HG03280 (cell line): ENCODE measurements at regions not wholly inside any gene's neighbourhood (a gene's known extent, or its start where the extent isn't known, plus 50 kb on each side); places are given as distances from the start of the nearest gene placed in this dataset.
"Not testable (repeated sequence)": the region's sequence is repeated elsewhere in the genome, so short reads cannot be mapped to it uniquely, and the experiment has no call there.

Source experiments
- ATAC-seq: cut with Tn5 transposase; IDR thresholded peaks from one replicate; pipeline ENCODE4 v1.9.1; 2021; ENCODE audit warnings: mild to moderate bottlenecking, moderate library complexity; ENCODE audit not compliant: unreplicated experiment

GRCh38 chr2:175832866-175833265 lies 169.2 kb downstream of the LNPK start:
- no peak for ATAC-seq

DNA sequence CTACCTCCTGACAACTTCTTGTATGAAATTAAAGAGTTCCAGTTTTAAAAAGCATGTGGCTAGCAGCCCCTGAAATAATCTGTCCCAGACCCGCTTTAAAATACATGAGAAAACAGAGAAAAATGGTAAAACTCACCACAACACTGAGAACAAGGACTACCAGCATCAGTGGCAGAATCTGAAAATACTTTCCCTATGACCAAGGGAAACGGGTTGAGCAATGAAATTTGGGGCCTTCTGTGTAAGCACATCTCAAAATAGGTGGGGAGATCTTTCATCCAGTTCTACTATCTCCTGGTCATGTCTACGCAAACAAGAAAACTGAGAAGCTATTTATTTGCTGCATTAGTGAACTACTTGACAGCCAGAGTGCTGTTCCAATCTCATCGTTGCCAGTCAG lies 172.3 kb downstream of the LNPK start:
- ATAC-seq = no peak

DNA sequence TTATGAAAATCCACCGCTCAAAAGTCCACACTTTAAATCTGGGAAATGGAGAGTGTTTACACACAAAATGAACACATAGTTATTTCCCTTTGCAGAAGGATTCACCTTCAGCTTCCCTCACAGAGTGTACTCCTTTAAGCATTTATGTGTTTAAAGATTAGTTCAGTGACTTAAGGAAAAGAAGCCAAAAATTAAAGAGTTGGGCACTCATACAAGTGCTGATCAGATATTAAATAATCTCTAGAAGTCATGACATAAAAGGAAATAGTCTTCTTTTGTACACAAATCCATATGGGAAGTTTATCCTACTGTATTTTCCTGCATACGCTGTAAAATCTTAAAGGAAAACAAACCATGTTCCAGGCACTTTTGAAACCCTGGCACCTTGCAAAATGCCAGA lies 174.2 kb downstream of the LNPK start:
- ATAC-seq = no peak

DNA sequence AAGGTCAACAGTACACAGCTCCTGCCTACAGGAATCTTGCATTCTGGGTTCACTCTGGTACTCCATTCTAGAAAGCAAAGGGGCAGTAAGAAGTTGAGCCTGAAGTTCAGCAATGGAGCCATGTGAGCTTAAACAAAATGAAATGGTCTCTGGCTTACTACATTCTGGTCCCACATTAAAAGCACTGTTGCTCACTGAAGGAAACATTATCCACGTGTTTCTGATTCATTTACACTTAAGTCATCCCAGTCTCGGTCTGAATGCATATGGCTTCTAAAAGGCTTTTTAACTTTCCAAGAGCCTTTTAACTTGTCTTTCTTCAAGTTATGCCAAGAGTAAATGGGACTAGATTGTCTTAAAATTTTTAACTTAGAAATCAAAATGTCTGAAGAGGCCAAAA lies 177.8 kb downstream of the LNPK start:
- no peak for ATAC-seq

DNA sequence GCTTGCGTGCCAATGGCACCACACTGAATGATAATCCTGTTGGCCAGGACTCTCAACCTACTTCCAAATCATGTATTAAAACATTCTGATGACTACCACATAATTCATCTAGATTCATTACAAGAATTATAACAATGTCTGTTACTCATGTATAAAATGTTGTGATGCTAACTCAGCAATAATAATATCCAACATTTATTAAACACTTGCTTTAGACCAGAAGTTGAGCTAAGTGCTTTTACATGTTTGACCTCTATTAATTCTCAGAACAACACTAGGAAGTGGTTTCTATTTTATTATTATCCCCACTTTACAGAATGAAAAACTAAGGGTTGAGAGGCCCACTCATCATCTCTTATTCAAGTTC lies 178.4 kb downstream of the LNPK start:
- ATAC-seq = no peak

DNA sequence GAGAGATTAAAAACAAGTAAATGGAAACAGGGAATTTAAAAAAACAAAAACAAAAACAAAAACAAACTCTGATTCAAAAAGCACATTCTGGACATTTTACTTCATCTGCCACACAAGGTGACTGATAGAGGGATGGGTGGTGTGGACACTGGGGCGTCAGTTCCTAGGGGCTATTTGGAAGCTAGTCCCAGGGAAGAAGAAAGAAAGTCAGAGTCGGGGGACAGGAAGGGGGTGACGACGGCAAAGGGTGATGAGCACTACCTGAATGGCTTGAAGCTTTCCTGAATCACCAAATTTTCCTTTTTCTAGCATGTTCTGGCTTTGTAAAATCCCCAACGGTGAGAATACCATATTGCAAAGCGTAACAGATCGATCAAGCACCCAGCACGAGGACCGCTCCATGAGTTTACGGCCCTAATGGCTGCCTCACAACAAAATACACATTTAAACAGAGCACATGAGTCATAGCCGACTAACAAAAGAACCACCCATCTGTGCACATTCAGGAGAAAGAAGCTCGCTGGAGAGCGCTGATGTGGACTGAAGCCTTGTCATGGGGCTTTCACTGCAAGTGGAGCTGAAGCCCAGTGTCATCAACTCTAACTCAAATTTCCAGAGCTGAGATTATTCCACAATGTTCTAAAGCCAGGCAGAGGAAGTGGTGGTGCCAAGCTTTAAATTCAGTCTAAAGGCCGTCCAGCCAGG lies 178.9 kb downstream of the LNPK start:
- ATAC-seq = no peak

DNA sequence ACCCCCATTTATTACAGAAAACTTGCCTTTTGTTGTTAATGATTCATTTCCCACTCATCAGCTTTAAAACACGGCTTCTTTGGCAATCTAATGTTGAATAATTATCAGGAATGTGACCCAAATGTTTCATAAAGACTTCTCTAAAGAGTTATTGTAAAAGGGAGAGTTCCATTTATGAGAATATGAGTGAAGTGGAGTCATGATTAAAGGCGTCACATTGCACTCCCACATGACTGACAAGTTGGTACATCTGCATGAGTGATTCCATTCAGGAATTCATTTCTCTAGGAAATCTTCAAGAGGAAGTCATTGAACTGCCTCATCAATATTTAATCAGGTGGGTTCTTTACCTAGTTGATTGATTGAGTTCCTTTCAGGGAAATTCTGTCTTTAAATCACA lies 184.8 kb downstream of the LNPK start:
- ATAC-seq = no peak

DNA sequence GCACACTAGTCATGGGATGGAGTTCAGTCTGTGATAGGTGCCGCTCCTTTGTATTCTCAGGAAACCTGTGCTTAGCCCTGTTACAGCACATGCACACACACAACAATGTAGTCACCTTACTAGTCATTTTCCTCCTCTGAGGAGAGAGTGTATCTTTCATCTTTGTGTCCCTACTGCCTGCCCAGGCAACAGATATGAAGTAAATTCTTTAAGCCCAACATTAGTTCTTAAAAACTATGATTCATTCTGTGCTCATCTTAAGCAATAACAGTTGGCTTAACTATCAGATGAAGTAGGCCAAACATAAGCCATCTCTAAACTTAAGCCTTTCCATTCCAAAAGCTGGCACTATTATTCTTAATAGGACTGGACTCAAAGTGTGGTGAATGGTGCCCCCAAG lies 186.5 kb downstream of the LNPK start:
- no peak for ATAC-seq

- no peak for ATAC-seq
These were observed 190.1 kb downstream of the LNPK start for GRCh38 chr2:175811971-175812370.

DNA sequence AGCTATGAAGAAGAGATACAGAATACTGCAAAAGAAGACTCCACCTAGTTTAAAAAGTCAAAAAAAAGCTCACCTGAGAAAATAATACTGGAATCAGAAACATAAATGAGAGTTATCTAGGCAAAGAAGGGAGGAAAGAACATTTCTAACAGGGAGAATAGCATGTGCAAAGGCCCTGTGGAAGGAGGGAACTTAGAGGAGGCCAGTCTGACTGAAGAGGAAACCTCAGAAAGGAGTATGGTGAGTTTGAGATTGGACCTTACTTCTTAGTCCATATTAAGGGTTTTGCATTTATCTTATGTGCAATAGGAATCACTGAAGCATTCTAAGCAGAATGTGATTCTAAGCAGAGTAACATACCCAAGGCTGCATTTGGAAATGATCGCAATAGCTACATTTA lies 193.2 kb downstream of the LNPK start:
- ATAC-seq = no peak

GRCh38 chr2:175808078-175808477 lies 194.0 kb downstream of the LNPK start:
- no peak for ATAC-seq

DNA sequence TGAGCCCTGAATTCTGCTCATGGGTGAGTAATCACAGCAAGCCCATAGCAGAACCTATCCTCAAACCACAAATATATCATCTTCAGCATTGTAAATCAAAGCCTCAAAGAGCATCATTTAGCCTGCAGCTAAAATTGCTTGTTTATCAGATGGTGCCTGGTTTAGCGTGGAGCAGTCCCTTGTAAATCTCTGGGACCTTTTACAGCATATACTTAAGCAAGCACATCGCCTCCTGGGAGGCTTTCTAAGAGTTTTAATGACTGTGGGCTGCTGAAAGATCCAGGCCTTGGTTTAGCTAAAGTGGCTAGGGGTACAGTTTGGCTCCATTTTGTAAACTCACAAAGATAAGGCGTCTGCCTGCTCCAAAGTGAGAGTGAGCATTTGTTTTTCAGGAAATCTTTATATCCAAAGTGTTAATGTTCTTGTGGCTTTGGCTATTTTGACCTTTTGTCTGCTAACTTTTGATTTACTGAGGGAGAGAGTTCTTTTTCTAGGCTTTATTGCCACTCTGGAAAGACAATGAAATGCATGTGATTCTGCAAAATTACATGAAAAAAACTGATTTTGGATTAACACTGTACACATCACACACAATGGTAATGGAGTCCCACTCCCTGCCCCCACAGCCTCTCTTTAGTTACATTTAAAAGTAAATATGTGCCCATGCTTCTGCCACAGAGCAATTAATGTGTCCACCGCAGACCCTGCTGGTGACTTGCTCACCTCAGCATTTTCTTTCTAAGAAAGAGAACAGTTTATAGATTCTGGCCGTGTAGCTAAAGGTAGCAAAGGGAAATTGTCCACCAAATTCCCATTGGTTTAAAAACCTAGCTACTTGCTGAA lies 194.8 kb downstream of the LNPK start:
- no peak for ATAC-seq

DNA sequence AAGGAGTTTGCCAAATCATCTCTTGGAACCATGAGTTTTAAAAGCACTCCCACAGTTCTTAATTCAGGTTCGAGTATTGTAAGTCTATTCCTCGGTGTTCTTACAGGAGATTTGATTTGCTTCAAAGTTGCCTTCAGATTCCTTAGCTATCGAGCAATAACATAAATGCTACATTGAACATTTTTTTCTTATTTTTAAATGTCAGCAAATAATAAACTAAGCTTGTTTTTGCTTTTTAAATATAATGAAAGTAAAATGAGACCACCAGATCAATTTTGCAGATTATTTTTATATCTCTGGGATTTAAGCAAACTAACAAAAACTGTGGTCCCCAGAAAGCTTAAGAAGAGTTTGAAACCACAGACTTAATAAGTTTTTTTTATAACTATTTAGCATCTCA lies 195.5 kb downstream of the LNPK start:
- no peak for ATAC-seq

- no peak for ATAC-seq
These were observed 196.0 kb downstream of the LNPK start for GRCh38 chr2:175806125-175806490.

DNA sequence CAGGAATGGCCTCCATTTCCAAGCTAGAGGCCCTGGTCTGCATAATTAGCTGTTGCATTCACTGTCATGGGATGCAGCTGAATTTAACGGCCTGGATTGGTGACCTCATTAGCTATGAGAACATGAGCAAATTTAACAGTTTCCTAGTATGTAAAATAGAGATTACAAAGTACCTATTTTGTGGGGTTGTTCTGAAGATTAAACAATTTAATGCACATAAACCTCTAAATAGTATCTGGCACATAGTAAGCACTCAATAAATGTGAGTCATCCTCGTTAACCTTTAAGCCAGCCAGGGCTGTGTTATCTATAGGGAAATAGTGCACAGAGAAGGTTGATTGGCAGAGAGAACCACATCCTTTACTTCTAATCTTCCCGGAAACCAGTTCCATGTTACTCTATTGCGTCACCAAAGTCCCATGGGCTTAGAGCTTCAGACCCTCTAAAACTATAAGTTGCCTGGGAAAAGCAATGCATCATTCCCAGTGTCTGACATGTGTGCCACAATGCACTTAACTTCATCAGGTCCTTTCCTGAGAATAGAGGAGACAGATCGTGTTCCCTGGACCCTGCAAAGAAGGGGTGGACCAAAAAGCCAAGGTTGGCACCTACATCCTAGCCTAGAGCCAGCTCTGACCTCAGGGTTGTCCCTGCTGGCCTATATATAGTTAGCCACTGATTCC lies 196.5 kb downstream of the LNPK start:
- no peak for ATAC-seq

GRCh38 chr2:175804122-175804521 lies 197.9 kb downstream of the LNPK start:
- no peak for ATAC-seq

- not testable (repeated sequence) for ATAC-seq
These were observed 205.6 kb downstream of the LNPK start for GRCh38 chr2:175796422-175796821.

- no peak for ATAC-seq
These were observed 208.4 kb downstream of the LNPK start for GRCh38 chr2:175793648-175794047.

DNA sequence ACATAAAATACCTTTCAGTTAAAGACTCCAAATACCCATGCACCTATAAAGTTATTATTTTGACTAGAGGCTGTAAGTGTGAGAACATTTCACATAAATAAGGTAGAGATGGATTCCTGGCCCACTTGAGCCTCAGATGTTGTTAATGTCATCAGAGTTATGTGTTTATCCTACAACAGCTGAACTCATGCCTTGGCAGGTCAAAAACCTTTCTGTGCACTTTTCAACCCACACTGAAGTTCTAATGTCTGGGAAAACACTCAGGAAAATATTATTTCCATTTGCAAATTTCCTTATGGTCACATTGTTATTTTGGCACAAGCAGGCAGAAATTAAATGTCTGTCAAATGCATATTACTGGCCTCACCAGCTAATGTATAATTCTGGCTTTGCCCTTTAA lies 209.2 kb downstream of the LNPK start:
- no peak for ATAC-seq

DNA sequence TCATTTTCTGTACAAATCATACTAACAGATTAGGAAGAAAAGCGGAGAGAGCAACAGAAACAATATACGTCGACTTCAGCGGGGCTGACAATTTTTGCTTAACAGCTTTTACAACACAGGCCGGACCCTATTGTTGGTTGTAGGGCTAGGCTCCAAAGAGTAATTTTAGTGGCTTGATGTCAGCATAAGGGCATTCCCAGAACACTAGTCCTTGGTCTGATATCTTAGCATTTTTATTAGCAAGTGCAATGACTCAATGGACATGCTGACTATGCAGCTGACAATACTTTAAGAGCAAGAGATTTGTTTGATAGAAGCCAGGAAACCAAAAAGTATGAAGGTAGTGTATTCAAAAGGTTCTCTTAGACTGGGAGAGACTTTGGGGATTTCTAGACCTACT lies 209.9 kb downstream of the LNPK start:
- no peak for ATAC-seq

DNA sequence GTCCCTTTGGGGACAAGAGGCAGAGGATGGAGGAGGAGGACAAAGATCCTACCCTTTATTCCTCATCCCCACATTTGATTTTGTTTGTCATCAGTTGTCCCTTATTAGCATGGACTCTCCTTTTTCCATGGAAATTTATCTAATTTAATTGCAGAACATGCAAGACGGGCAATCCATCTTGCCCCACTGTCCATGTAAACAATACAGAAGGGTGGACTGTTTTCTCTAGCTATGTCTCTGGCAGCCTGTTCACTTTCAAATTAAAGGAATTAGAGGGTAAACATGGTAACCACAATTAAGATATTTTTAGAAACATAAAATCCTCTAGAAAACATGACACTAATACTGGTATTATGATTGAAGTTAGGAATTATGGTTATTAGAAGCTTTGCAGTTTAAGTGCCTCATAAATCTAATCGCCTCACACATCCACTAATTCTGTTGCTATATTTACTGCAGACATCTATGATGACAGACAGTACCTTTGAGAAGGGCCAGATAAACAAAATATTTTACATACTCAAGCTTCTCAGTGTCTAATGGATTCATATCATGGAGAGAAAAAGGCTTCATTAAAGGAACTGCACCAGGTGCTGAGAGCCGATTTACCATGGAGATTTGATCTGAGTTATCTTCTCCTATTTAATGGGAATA lies 215.5 kb downstream of the LNPK start:
- ATAC-seq = no peak

GRCh38 chr2:175777337-175777736 lies 224.7 kb downstream of the LNPK start:
- ATAC-seq = not testable (repeated sequence)
